IMR-90 (cell line): ENCODE measurements at regions not wholly inside any gene's neighbourhood (a gene's known extent, or its start where the extent isn't known, plus 50 kb on each side); places are given as distances from the start of the nearest gene placed in this dataset.

Experiments
- ATAC-seq: fragments of 200-7000 bp; cut with Tn5 transposase; 2 replicates; pipeline ENCODE4 v1.9.1; 2020; ENCODE audit warnings: low read depth, mild to moderate bottlenecking, moderate library complexity
- BruUV-seq: library from RNA; stranded (reverse); fragments of 400-500 nt; replicated peaks from 2 replicates; lab custom pipeline; 2021; lab: Mats Ljungman, UMichigan
- CTCF ChIA-PET: fragments of 300-600 bp; formaldehyde crosslinking; extraction: SDS; loops from one replicate; lab custom pipeline; 2021; ENCODE audit warnings: antibody characterized with exemption; lab: Yijun Ruan, JAX
- POLR2A ChIA-PET: fragments of 300-600 bp; sonication (Branson Sonifier 250); formaldehyde crosslinking; loops from one replicate; lab custom pipeline; 2022; ENCODE audit warnings: antibody characterized with exemption; ENCODE audit not compliant: unreplicated experiment; lab: Charles Lee
- DNase-seq: peaks from one replicate; pipeline ENCODE4 v3.0.0; 2013
- H2AFZ ChIP-seq: replicated peaks from 2 replicates; pipeline ENCODE3; 2013; ENCODE audit warnings: low read length, mild to moderate bottlenecking; ENCODE audit not compliant: poor library complexity
- H2AK5ac ChIP-seq: 2 replicates; pipeline ENCODE4 v1.6.1; 2013; ENCODE audit warnings: low read depth, low read length, inconsistent platforms
- H2AK9ac ChIP-seq: replicated peaks from 2 replicates; pipeline ENCODE3; 2013; ENCODE audit warnings: mild to moderate bottlenecking, low read depth, low read length, moderate library complexity; ENCODE audit not compliant: poor library complexity
- H2BK120ac ChIP-seq: 2 replicates; pipeline ENCODE4 v1.6.1; 2013; ENCODE audit warnings: low read depth, low read length, inconsistent platforms
- H2BK15ac ChIP-seq: 3 replicates; pipeline ENCODE4 v1.6.1; 2013; ENCODE audit warnings: low read depth, low read length, inconsistent platforms
- H2BK20ac ChIP-seq: 2 replicates; pipeline ENCODE4 v1.6.1; 2013; ENCODE audit warnings: low read depth, mild to moderate bottlenecking, inconsistent platforms, low read length, moderate library complexity
- H2BK5ac ChIP-seq: 2 replicates; pipeline ENCODE4 v1.6.1; 2013; ENCODE audit warnings: mild to moderate bottlenecking, low read depth, low read length, inconsistent platforms; ENCODE audit not compliant: poor library complexity, severe bottlenecking
- H3K14ac ChIP-seq: replicated peaks from 2 replicates; pipeline ENCODE4 v1.6.1; 2013; ENCODE audit warnings: low read depth, low read length, inconsistent platforms
- H3K18ac ChIP-seq: 2 replicates; pipeline ENCODE4 v1.6.1; 2013; ENCODE audit warnings: low read depth, low read length, control low read depth
- H3K23ac ChIP-seq: 2 replicates; pipeline ENCODE4 v1.6.1; 2013; ENCODE audit warnings: low read depth, low read length, inconsistent platforms
- H3K27ac ChIP-seq: 2 replicates; pipeline ENCODE4 v1.5.1; 2013; ENCODE audit warnings: mild to moderate bottlenecking, control low read depth, low read length; ENCODE audit not compliant: insufficient read depth
- H3K27me3 ChIP-seq: 2 replicates; pipeline ENCODE4 v1.6.1; 2013; ENCODE audit warnings: low read length; ENCODE audit not compliant: control insufficient read depth, insufficient read depth
- H3K36me3 ChIP-seq: 2 replicates; pipeline ENCODE4 v1.6.1; 2013; ENCODE audit warnings: low read length, mixed read lengths; ENCODE audit not compliant: control insufficient read depth, insufficient read depth
- H3K4ac ChIP-seq: 2 replicates; pipeline ENCODE4 v1.6.1; 2013; ENCODE audit warnings: low read depth, low read length, inconsistent platforms
- H3K4me1 ChIP-seq: 2 replicates; pipeline ENCODE4 v1.6.1; 2013; ENCODE audit warnings: low read length, mixed read lengths; ENCODE audit not compliant: control insufficient read depth, insufficient read depth
- H3K4me2 ChIP-seq: 2 replicates; pipeline ENCODE4 v1.6.1; 2013; ENCODE audit warnings: low read depth, mild to moderate bottlenecking, control low read depth, low read length, moderate library complexity
- H3K4me3 ChIP-seq: 2 replicates; pipeline ENCODE4 v1.5.1; 2013; ENCODE audit warnings: low read depth, mild to moderate bottlenecking, control low read depth, low read length, moderate library complexity; ENCODE audit not compliant: insufficient read depth
- H3K56ac ChIP-seq: 2 replicates; pipeline ENCODE4 v1.6.1; 2013; ENCODE audit warnings: low read length, inconsistent platforms; ENCODE audit not compliant: insufficient read depth; ENCODE audit errors: extremely low read depth
- H3K79me1 ChIP-seq, 2 experiments: 2 replicates each; pipeline ENCODE4 v1.6.1; 2013; ENCODE audit warnings: low read length in 2 of 2, inconsistent platforms in 1 of 2, low read depth in 1 of 2
- H3K9ac ChIP-seq: 2 replicates; pipeline ENCODE4 v1.6.1; 2013; ENCODE audit warnings: low read depth, low read length, control low read depth
- H3K9me1 ChIP-seq: 2 replicates; pipeline ENCODE4 v1.6.1; 2013; ENCODE audit warnings: low read length, inconsistent platforms; ENCODE audit not compliant: insufficient read depth
- H3K9me3 ChIP-seq: 2 replicates; pipeline ENCODE4 v1.6.1; 2013; ENCODE audit warnings: low read length; ENCODE audit not compliant: control insufficient read depth, insufficient read depth
- H4K20me1 ChIP-seq: 2 replicates; pipeline ENCODE4 v1.6.1; 2013; ENCODE audit warnings: low read length, inconsistent platforms; ENCODE audit not compliant: insufficient read depth
- H4K5ac ChIP-seq: 2 replicates; pipeline ENCODE4 v1.6.1; 2013; ENCODE audit warnings: mild to moderate bottlenecking, low read depth, low read length, control low read depth
- H4K8ac ChIP-seq, 2 experiments: 2 replicates each; pipeline ENCODE4 v1.6.1; 2013; ENCODE audit warnings: low read depth in 2 of 2, low read length in 2 of 2, control low read depth in 1 of 2, inconsistent platforms in 1 of 2
- H4K91ac ChIP-seq: 2 replicates; pipeline ENCODE4 v1.6.1; 2013; ENCODE audit warnings: low read depth, low read length, inconsistent platforms; ENCODE audit not compliant: insufficient read depth
- CTCF ChIP-seq: conservative IDR thresholded peaks from 2 replicates; pipeline ENCODE4 v1.5.1; 2012; ENCODE audit warnings: mild to moderate bottlenecking, low read depth, low read length, improper control_type of control experiment
- FOS ChIP-seq: fragments of 150-350 bp; IDR thresholded peaks from 2 replicates; pipeline ENCODE4 v1.6.1; 2016; ENCODE audit warnings: low read depth, low read length
- MAZ ChIP-seq: IDR thresholded peaks from 2 replicates; pipeline ENCODE4 v1.6.1; 2012; ENCODE audit warnings: low read depth, mild to moderate bottlenecking, low read length, improper control_type of control experiment, moderate library complexity, borderline replicate concordance
- MXI1 ChIP-seq: IDR thresholded peaks from 2 replicates; pipeline ENCODE4 v1.6.1; 2012; ENCODE audit warnings: low read depth, mild to moderate bottlenecking, low read length, moderate library complexity, borderline replicate concordance
- RAD21 ChIP-seq: IDR thresholded peaks from 2 replicates; pipeline ENCODE4 v1.6.1; 2012; ENCODE audit warnings: low read length, improper control_type of control experiment
- WGBS, 2 experiments: methylation state at CpG; one replicate each; pipeline versions ENCODE4 v1.1.5 to v1.1.7; 2013; ENCODE audit warnings: missing lambda C conversion rate in 2 of 2; ENCODE audit not compliant: insufficient read length in 1 of 2; ENCODE audit errors: extremely low coverage in 2 of 2; 5-methylcytosine and 5-hydroxymethylcytosine counted together
- dilution Hi-C: fragments of 300-500 bp; cut with HindIII; formaldehyde crosslinking; loops from one replicate; pipeline ENCODE4 v1.14.3; 2018; ENCODE audit warnings: low sequenced_read_pairs; ENCODE audit not compliant: unreplicated experiment
- in situ Hi-C: fragments of 300-500 bp; cut with MboI; formaldehyde crosslinking; loops from 3 replicates; pipeline ENCODE4 v1.14.3; 2019; ENCODE audit warnings: low sequenced_read_pairs, inconsistent platforms, mixed read lengths
- intact Hi-C: fragments of 100-400 bp; cut with micrococcal nuclease; formaldehyde crosslinking; loops from 2 replicates; pipeline ENCODE4 v1.10.0; 2022

GRCh38 chr14:30283822-30284446 lies 275.0 kb upstream of the G2E3 start:
- BruUV-seq = no TSS peak
- no peak overlapping the region for H2BK120ac ChIP-seq
- no peak overlapping the region for H2BK5ac ChIP-seq
- intact Hi-C loops = no loop called here
- POLR2A ChIA-PET = no interaction called here
- ATAC-seq (peak; percentile 69), DNase-seq (peak; percentile 53)
- H3K4me3 ChIP-seq = no peak overlapping the region
- H3K4me1 ChIP-seq = no peaks in the 10 kb centered on the region; the same call in 1 of the 2 replicates
- 33% methylated on average over 1 of the region's 2 CpGs; no CpG with 5 or more reads in 1 of the 2 experiments for WGBS, 2 experiments
- H2AK9ac ChIP-seq = no peak overlapping the region
- H3K4ac ChIP-seq = no peak overlapping the region
- no peak overlapping the region for H3K23ac ChIP-seq
- no peak overlapping the region for H2BK20ac ChIP-seq
- no peak overlapping the region for H4K5ac ChIP-seq
- no peak overlapping the region for H3K4me2 ChIP-seq
- H3K18ac ChIP-seq = no peak overlapping the region
- no peaks in the 10 kb centered on the region for H3K79me1 ChIP-seq
- H3K9ac ChIP-seq = no peak overlapping the region
- in situ Hi-C loops = no loop called here
- H3K27me3 ChIP-seq = no peaks in the 10 kb centered on the region; the same call in 1 of the 2 replicates
- no peak overlapping the region for H2AK5ac ChIP-seq
- H2BK15ac ChIP-seq = no peak overlapping the region
- H4K20me1 ChIP-seq = no peaks in the 10 kb centered on the region
- no peak overlapping the region for H3K14ac ChIP-seq
- H3K56ac ChIP-seq = no peak overlapping the region
- dilution Hi-C loops = no loop called here
- no peak for TF ChIP-seq MXI1
- no peak for TF ChIP-seq FOS
- peak; percentile 69 for TF ChIP-seq CTCF
- peak; percentile 55 for TF ChIP-seq RAD21
- TF ChIP-seq MAZ = no peak
- no peaks in the 10 kb centered on the region for H3K9me1 ChIP-seq
- no peak overlapping the region for H2AFZ ChIP-seq
- H4K8ac ChIP-seq = no peak overlapping the region
- no peak overlapping the region for H3K27ac ChIP-seq
- no peaks in the 10 kb centered on the region for H3K9me3 ChIP-seq
- CTCF ChIA-PET = interaction anchor here (0.6 to 7.3 kb wide), 12 partner anchors 9 to 743 kb away, joined by 3 to 44 read pairs (median 4); no protein-coding TSS in a partner anchor
- no peak overlapping the region for H4K91ac ChIP-seq
- H3K36me3 ChIP-seq = no peaks in the 10 kb centered on the region
